ENCODE measurements at regions not wholly inside any gene's neighbourhood (a gene's known extent, or its start where the extent isn't known, plus 50 kb on each side); places are given as distances from the start of the nearest gene placed in this dataset.

DNA sequence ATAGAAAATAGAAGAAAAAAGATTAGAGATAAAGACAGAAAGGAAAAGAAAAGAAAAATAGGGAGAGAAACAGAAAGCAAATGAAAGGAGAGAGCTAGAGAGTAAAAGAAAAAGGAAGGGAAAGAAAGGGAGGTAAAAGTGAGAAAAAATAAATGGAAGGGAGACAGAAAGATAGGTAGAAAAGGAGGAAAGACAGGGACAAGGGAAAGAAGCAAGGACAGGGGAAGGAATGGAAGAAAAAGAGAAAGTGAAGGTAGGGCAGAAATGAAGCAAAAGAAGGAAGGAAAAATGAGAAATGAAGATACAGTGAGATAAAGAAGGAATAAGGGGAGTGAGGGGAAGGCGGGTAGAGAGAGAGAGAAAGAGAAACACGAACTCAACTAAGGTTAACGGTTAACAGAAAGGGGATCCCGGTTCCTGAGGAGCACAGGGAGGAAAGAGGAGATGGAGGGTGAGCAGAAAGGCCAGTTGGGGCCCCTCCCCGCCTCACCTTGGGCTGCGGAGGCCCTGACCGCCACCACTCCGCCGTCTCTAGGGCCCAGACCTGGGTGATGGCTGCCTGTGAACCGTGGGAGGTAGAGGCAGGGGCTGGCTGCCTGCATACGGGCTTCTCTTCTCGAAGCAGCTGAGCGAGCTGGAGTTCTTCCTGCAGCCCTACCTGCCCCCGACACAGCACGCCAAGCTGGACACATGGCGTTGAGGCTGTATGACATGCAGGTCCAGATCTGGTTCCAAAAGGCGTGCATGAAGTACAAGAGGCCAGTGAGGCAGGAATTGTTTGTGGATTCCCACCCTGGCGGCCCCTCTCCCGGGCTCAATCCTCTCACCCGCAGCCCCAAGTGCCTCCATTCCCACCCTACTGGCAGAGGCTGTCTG is 59.5 kb downstream of the SMUG1 start:
- peaks cover 44 to 61% of the 10 kb centered on the region in 2 experiments for H3K27me3 ChIP-seq (ENCODE audit: control insufficient read depth in 2 of 2, insufficient read depth in 2 of 2, low read length in 2 of 2)
- H3K79me2 ChIP-seq (ENCODE audit: control insufficient read depth, insufficient read depth, low read length), result no peaks in the 10 kb centered on the region
- no peak overlapping the region for H3K27ac ChIP-seq (ENCODE audit: insufficient read depth, low read depth, low read length)
- no peak overlapping the region for H2AFZ ChIP-seq (ENCODE audit: low read depth, low read length)
- no peaks in the 10 kb centered on the region for H3K36me3 ChIP-seq (ENCODE audit: control insufficient read depth in 2 of 2, extremely low read depth in 1 of 2, insufficient read depth in 2 of 2, low read length in 2 of 2)
- H3K9ac ChIP-seq (replicated peaks; ENCODE audit: extremely low read depth, insufficient read depth, low read length), result no peak overlapping the region
- intact Hi-C loops (cut with micrococcal nuclease), result no loop called here
- ChIA-PET CTCF (interaction anchor here (0.5 kb wide), 1 partner anchor 154 kb away, joined by 3 read pairs; no protein-coding TSS in a partner anchor), POLR2A (no interaction called here)
- BruUV-seq (replicated peaks), result no TSS peak
- no peak for DNase-seq (ENCODE audit: low read depth, low spot score)
- no peaks in the 10 kb centered on the region for H4K20me1 ChIP-seq (replicated peaks; ENCODE audit: control insufficient read depth, extremely low read depth, insufficient read depth, low read length)
- H3K4me3 ChIP-seq (replicated peaks in 1 of 3; ENCODE audit: insufficient read depth in 1 of 3, low read depth in 1 of 3, low read length in 3 of 3), result no peak overlapping the region
- no peaks in the 10 kb centered on the region for H3K9me1 ChIP-seq (replicated peaks; ENCODE audit: control insufficient read depth, extremely low read depth, insufficient read depth, low read length)
- TF ChIP-seq MYC (IDR thresholded peaks at IDR 0.05; ENCODE audit: low read depth, low read length) (no peak), EZH2 (IDR thresholded peaks at IDR 0.05; ENCODE audit: borderline replicate concordance, low read depth, low read length, severe bottlenecking) (peak; percentile 33)
- H3K9me3 ChIP-seq (replicated peaks; ENCODE audit: control insufficient read depth, insufficient read depth, low read length), result no peaks in the 10 kb centered on the region
- H3K4me2 ChIP-seq (ENCODE audit: insufficient read depth, low read length), result no peak overlapping the region
- FAIRE-seq, result no peak
- no peaks in the 10 kb centered on the region for H3K4me1 ChIP-seq (ENCODE audit: control insufficient read depth, extremely low read depth, insufficient read depth, low read length)
- dilution Hi-C loops (cut with MboI; ENCODE audit: extremely low pct_ligation_motif_present, low sequenced_read_pairs), result no loop called here

Data from endothelial cell of umbilical vein (primary cell).